ENCODE measurements at regions not wholly inside any gene's neighbourhood (a gene's known extent, or its start where the extent isn't known, plus 50 kb on each side); places are given as distances from the start of the nearest gene placed in this dataset.

- TF ChIP-seq CTCF (conservative IDR thresholded peaks at IDR 0.05; ENCODE audit: low read depth, low read length): no peak
- no peak for TF ChIP-seq EZH2 (IDR thresholded peaks at IDR 0.05; ENCODE audit: borderline replicate concordance, low read depth, low read length, poor library complexity, severe bottlenecking)
Observed at GRCh38 chr12:131350943-131351318, 360.0 kb upstream of the SFSWAP start.
